CD4-positive, alpha-beta T cell treated with Interleukin-1 beta for 1 hour (primary cell): ENCODE measurements at regions not wholly inside any gene's neighbourhood (a gene's known extent, or its start where the extent isn't known, plus 50 kb on each side); places are given as distances from the start of the nearest gene placed in this dataset.
"Not testable (repeated sequence)": the region's sequence is repeated elsewhere in the genome, so short reads cannot be mapped to it uniquely, and the experiment has no call there.

Source experiments
- DNase-seq, 2 donors: peaks; one replicate each; pipeline ENCODE4 v3.0.0-alpha.2; 2020 to 2022

DNA sequence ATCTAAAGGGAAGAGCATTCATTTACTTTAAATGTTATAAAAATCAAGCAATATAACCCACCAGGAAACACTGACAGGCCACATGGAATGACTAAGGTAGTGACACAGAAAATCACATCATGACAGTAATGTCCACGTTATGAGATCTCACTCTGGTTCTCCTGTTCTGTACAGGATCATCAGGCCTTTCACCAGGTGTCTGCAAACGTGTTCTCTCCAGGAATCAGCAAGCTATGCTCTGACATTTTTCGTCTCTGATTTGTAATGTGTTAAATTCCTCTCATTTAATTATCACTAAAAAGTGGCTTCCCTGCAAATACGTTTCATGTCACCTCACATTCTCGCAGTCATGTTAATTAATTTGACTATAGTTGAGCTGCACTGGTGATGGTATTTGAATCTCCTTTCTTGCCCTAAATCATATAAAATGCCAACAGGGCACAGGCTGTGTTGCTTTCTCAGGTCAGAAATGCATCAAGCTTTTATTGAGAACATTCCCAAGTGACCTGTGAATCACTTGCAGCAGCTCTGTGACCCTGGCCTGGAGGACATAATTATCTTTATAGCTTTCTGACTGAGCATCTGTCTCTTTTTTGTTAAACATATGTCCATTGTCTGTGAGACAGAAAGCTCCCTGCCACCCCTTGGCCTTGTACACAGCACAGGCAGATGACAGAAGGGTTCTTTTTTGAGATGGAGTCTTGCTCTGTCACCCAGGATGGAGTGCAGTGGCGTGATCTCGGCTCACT, 196.2 kb downstream of the DIRAS2 start:
- no peak for DNase-seq

- DNase-seq, result no peak
Observed at GRCh38 chr9:90447773-90448172, 194.9 kb downstream of the DIRAS2 start.

DNA sequence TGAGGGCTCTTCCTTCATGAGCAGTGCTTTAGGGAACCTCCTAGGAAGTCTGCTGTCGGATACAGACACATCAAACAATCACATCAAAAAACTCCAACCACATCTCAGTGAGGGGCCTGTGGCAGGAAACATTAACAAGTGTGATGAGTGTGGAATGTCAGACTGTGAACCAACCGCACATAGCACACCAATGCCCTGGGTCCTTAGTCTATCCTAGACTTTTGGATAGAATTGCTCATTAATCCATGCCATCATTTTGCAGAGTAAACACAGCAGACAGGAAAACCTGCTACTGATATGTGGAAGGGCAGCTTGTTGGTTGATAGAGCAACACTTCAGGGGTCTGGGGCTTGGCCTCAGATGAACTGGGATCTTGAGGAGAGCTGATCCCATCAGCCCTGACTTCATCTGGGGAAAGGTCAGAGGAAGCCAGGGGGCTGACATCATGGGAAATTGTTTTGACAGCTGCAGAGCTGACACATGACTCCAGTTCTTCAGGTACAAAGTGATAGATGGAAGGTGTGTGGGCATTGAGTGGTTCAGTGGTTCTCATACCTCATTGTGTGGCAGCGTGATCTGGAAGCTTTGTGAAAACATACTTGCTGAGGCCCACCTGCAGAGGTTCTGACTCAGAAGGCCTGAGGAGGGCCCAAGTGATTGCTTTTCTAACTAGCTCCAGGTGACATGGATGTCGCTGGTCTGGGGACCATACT, 193.3 kb downstream of the DIRAS2 start:
- DNase-seq, result no peak

DNA sequence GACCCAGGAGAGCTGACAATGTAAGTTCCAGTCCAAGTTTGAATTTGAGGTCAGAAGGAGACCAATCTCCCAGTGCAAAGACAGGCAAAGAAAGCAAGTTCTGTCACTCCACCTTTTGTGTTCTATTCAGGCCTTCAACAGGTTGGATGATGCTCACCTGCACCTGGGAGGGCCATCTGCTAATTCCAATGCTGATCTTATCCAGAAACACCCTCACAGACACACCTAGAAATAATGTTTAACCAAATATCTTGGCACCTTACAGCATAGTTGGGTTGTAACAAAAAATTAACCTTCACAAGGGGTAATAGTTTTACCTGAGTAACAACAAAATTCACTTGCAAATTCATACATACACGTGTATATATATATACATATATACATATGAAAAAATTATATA, 190.8 kb downstream of the DIRAS2 start:
- no peak for DNase-seq

GRCh38 chr9:90455316-90455715, 187.3 kb downstream of the DIRAS2 start:
- no peak for DNase-seq

DNA sequence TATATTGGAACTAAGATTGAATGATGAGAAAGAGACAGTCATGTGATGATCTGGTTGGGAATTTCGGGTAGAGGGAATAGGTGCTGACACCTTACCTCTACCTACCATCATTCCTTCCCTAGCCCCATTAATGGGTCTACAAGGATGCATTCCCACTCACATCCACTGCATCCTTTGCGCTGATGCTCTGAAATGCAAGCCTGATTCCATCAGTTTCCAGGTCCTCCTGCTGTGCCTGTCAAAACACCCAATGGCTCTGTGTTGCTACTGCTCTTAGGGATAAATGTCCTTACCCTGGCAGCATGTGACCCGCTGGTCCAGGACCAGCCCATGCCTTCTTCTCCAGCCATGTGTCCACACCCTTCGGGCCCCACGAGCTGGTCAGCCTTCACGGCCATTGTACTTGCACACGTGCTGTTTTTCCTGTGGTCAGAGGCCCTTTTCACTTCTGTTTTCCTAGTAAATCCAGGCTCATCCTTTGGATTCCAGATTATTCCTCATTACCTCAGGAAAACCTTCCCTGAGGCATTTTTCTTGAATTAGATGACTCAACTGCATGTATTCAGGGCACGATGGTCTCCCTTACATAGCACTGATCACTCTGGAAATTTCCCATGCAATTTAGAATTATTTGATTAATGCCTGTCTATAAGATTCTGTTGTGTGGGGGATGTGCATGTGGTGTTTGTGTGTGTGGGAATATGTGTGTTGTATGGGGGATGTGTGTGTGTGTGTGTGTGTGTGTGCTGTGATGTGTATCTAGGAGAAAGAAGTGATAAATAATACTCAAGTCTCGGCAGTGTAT, 185.0 kb downstream of the DIRAS2 start:
- no peak for DNase-seq

GRCh38 chr9:90458485-90458884, 184.1 kb downstream of the DIRAS2 start:
- DNase-seq, result no peak

GRCh38 chr9:90459321-90459720, 183.3 kb downstream of the DIRAS2 start:
- DNase-seq, result no peak

GRCh38 chr9:90460220-90460619, 182.4 kb downstream of the DIRAS2 start:
- no peak for DNase-seq

DNA sequence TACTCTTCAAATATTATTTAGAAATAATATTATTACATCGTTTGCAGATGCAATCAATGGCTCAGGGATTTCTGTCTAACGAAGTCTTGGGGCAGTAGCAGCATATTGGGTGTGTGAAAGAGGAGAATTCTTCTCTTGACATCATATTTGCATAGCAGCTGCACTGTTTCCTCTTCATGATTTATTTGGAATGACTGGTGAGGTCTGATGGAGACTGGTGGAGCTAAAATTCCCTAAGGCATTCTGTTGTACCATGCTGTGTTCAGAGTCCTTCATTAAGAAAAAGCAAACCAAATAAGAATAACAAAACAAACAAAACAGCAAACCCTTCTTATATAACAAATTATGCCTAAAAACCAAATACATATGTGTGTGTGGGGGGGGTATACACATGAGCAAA, 177.6 kb downstream of the DIRAS2 start:
- DNase-seq, result no peak

- DNase-seq, result no peak
Observed at GRCh38 chr9:90466441-90466840, 176.2 kb downstream of the DIRAS2 start.

- no peak for DNase-seq
Observed at GRCh38 chr9:90469435-90469834, 173.2 kb downstream of the DIRAS2 start.

- no peak for DNase-seq
Observed at GRCh38 chr9:90469865-90470387, 172.7 kb downstream of the DIRAS2 start.

GRCh38 chr9:90476058-90476457, 166.6 kb downstream of the DIRAS2 start:
- DNase-seq, result no peak

DNA sequence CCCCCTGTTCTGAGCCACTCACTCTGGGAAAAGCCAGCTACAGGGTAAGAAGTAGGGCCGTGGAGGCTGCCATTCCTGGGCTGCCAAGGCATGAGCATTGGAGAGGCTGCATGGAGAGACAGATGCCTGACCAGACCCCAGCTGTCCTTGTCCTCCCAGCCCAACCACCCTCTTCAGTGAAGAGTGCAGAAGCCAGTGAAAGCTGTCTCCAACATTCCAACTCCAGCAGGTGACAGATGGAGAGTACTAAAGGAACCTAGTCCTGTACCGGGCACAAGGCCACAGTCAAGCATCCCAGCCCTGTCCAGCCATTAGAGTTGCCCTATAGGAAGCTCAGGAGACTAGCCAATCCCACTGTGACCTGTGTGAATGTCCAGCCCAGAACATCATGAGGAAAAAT, 165.1 kb downstream of the DIRAS2 start:
- no peak for DNase-seq

- DNase-seq, result no peak
Observed at GRCh38 chr9:90478821-90479220, 163.8 kb downstream of the DIRAS2 start.

DNA sequence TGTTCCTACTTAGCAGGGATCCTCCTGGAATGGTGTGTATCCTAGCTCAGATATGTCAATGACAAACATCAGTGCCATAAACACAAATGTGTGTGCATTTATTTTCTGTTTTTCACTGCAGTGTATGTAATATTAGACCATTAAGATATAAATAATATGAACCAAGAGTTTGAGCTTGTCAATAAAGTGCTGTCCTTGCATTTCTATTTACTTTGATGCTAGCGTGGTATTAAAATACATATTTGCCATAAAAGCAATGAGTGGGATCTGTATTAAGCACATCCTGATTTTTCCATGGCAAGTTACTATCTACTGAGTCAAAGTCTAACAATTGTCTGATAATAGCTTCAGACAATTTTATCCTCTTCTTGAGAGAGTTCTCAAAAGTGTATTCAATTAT, 157.6 kb downstream of the DIRAS2 start:
- no peak for DNase-seq

- DNase-seq, result no peak
Observed at GRCh38 chr9:90489066-90489465, 153.6 kb downstream of the DIRAS2 start.

GRCh38 chr9:90499761-90500160, 142.9 kb downstream of the DIRAS2 start:
- DNase-seq, result no peak

DNA sequence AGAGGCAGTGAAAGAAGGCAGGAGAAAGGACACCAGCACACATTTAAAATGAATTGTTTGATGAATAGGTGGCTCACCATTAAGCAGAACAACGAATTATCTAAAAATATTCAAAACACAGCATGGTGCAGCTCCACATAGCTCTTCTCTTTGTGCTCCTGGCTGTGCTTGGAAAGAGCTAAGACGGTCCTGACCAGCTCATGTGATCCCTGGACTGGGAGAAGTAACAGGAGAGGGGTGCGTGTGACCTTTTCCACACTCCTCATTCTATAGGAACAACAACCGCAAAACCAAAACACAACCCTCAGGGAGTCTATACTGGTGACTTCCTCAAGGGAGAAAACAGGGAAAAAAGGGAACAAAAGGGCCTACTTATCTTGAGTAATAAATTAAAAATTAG, 140.5 kb downstream of the DIRAS2 start:
- no peak for DNase-seq

DNA sequence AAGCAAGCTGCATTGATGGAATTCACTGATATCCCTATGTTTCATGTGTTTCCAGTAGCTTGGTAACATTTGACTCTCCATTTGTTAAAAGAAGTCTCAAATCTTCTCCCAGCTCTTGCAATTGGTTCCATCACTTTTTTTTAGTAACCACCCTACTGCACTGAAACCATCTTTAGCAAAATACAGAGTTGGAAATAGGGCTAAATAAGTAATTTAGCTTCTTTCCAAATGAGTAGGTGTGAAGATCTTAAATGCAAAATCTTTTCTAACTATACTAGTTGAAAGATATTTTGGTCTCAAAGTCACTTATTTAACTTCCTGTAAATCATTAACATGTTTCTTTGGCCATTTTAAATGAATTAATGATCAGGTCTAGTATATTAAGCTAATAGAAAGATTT, 138.1 kb downstream of the DIRAS2 start:
- no peak for DNase-seq

GRCh38 chr9:90505695-90506094, 136.9 kb downstream of the DIRAS2 start:
- DNase-seq, result no peak

DNA sequence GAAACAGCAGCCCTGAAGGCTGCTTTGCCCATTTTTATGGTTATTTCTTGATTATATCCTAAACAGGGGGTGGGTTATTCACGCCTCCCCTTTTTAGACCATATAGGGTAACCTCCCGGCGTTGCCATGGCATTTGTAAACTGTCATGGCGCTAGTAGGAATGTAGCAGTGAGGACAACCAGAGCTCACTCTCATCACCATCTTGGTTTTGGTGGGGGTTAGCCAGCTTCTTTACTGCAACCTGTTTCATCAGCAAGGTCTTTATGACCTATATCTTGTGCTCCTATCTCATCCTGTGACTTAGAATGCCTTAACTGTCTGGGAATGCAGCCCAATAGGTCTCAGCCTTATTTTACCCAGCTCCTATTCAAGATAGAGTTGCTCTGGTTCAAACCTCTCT, 136.2 kb downstream of the DIRAS2 start:
- not testable (repeated sequence) for DNase-seq

- DNase-seq, result no peak
Observed at GRCh38 chr9:90507621-90508020, 135.0 kb downstream of the DIRAS2 start.
